Heart left ventricle (tissue), 16 donors: ENCODE measurements at regions not wholly inside any gene's neighbourhood (a gene's known extent, or its start where the extent isn't known, plus 50 kb on each side); places are given as distances from the start of the nearest gene placed in this dataset.

ENCODE experiments used
- ATAC-seq, 4 donors: fragments of 200-7000 bp; cut with Tn5 transposase; one replicate each; pipeline ENCODE4 v1.9.1; 2020 to 2022; ENCODE audit warnings: moderate library complexity in 4 of 4, mild to moderate bottlenecking in 3 of 4, moderate number of reproducible peaks in 1 of 4
- DNase-seq, 5 donors: peaks; one replicate each; pipeline ENCODE4 v3.0.0-alpha.2; 2020
- H3K27ac ChIP-seq, 12 donors: fragments of 200-600 bp; sonication (generic) in 4 of 12; one replicate each; pipeline versions ENCODE4 v1.5.0 to v1.8.0; 2016 to 2022; ENCODE audit warnings: mild to moderate bottlenecking in 2 of 12
- H3K27me3 ChIP-seq, 9 donors: fragments of 200-600 bp; sonication (generic) in 2 of 9; one replicate each; pipeline versions ENCODE4 v1.5.1 to v1.8.0; 2016 to 2022; ENCODE audit warnings: mild to moderate bottlenecking in 3 of 9
- H3K36me3 ChIP-seq, 9 donors: fragments of 200-600 bp; sonication (generic) in 2 of 9; one replicate each; pipeline versions ENCODE4 v1.5.0 to v1.8.0; 2018 to 2022; ENCODE audit warnings: mild to moderate bottlenecking in 2 of 9
- H3K4me1 ChIP-seq, 12 donors: fragments of 200-600 bp; sonication (generic) in 4 of 12; one replicate each; pipeline versions ENCODE4 v1.5.0 to v1.8.0; 2016 to 2022; ENCODE audit warnings: mild to moderate bottlenecking in 3 of 12
- H3K4me3 ChIP-seq, 12 donors: fragments of 200-600 bp; sonication (generic) in 4 of 12; one replicate each; pipeline versions ENCODE4 v1.5.0 to v1.8.0; 2017 to 2022; ENCODE audit warnings: mild to moderate bottlenecking in 9 of 12, moderate library complexity in 4 of 12
- H3K9me3 ChIP-seq, 12 donors: fragments of 200-600 bp; sonication (generic) in 4 of 12; one replicate each; pipeline versions ENCODE4 v1.5.0 to v1.8.0; 2016 to 2022; ENCODE audit warnings: mild to moderate bottlenecking in 1 of 12
- CTCF ChIP-seq, 12 donors: fragments of 200-600 bp; sonication (generic) in 4 of 12; IDR thresholded peaks; one replicate each; pipeline versions ENCODE4 v1.5.0 to v1.8.0; 2018 to 2022; ENCODE audit warnings: antibody characterized with exemption in 12 of 12, mild to moderate bottlenecking in 5 of 12
- POLR2A ChIP-seq, 2 donors: fragments of 450-650 bp; IDR thresholded peaks; one replicate each; pipeline ENCODE4 v1.6.1; 2017; ENCODE audit warnings: antibody characterized with exemption in 2 of 2, mild to moderate bottlenecking in 2 of 2, moderate library complexity in 2 of 2
- WGBS, 4 donors: extraction: QIAGEN DNeasy Blood & Tissue Kit in 2 of 4; methylation state at CpG; one replicate each; pipeline versions ENCODE4 v1.1.5 to v1.1.7; 2013 to 2018; 5-methylcytosine and 5-hydroxymethylcytosine counted together
- intact Hi-C, 10 donors: fragments of 100-400 bp; cut with DNase I; formaldehyde crosslinking; loops; one replicate each; pipeline versions ENCODE4 v1.11.1 to v1.14.2; 2022
- donor health status: ischemic (EF 13 %, LVEDD 7.1; RV severe dilation, severe dysfunction).
- donor health status: healthy with polysubstance abuse.
- donor health status: DM: no; HTN: yes; CAD: no.
- donor health status: DM: no; HTN: no; CAD: no.
- donor health status: ischemic (EF 25% LVEDD 6.9; RV normal size, moderate dysfunction).
- donor health status: ischemic (EF 25% LVEDD 5.7; RV mildly dilated, moderate dysfunction).
- donor health status: healthy.
- donor health status: DM: yes; HTN: yes; CAD: no.
- donor health status: ischemic (EF 35%, LVEDD 5.7; RV mildly dilated, moderate dysfunction).
- donor health status: nonischemic (EF 11% LVEDD 7.7; RV severe dilation, severe dysfunction).
- donor health status: DM: yes; HTN: yes; CAD: no.
- donor health status: PGD.
- donor health status: ischemic (EF 29% LVEDD 5.4; RV normal size, mild dysfunction).
- donor health status: nonischemic (EF 23%, LVEDD 6.1; RV moderate dilation, normal function).

- no peak for TF ChIP-seq POLR2A (IDR thresholded peaks at IDR 0.05)
- TF ChIP-seq CTCF (IDR thresholded peaks at IDR 0.05) = no peak
- Histone ChIP-seq H3K4me1 (peaks cover 0 to 19% (median 0%) of the 10 kb centered on the region in 12 donors), H3K27me3 (no peaks in the 10 kb centered on the region), H3K4me3 (no peak overlapping the region), H3K9me3 (peaks cover 0 to 7% (median 0%) of the 10 kb centered on the region in 12 donors), H3K36me3 (no peaks in the 10 kb centered on the region), H3K27ac (peak overlapping the region in 1 of 12 donors; percentile 68)
- WGBS, 4 donors = 86 to 95% (median 90%) methylated on average over 4 of the region's 4 CpGs
- intact Hi-C loops = no loop called here
- DNase-seq (no peak), ATAC-seq (peak in 1 of 4 donors; percentile 60)
Observed at GRCh38 chr6:163756079-163756478, 341.6 kb downstream of the QKI start.

GRCh38 chr6:163754866-163755265, 340.3 kb downstream of the QKI start:
- DNase-seq (no peak), ATAC-seq (peak in 1 of 4 donors; percentile 21)
- Histone ChIP-seq H3K4me1 (peaks cover 0 to 19% (median 0%) of the 10 kb centered on the region in 12 donors), H3K36me3 (no peaks in the 10 kb centered on the region), H3K27me3 (no peaks in the 10 kb centered on the region), H3K4me3 (no peak overlapping the region), H3K27ac (no peak overlapping the region), H3K9me3 (peaks cover 0 to 7% (median 0%) of the 10 kb centered on the region in 12 donors)
- 62 to 80% (median 68%) methylated on average over 5 of the region's 5 CpGs for WGBS, 4 donors
- intact Hi-C loops = no loop called here
- TF ChIP-seq CTCF (IDR thresholded peaks at IDR 0.05) (no peak), POLR2A (IDR thresholded peaks at IDR 0.05) (no peak)

- no peak for ATAC-seq
- H3K4me1 ChIP-seq = peaks cover 0 to 23% (median 6%) of the 10 kb centered on the region in 12 donors
- peaks cover 0 to 7% (median 0%) of the 10 kb centered on the region in 12 donors for H3K9me3 ChIP-seq
- no peak overlapping the region for H3K4me3 ChIP-seq
- no peaks in the 10 kb centered on the region for H3K27me3 ChIP-seq
- WGBS, 4 donors = 92 to 100% (median 95%) methylated on average over 2 of the region's 2 CpGs
- no peaks in the 10 kb centered on the region for H3K36me3 ChIP-seq
- H3K27ac ChIP-seq = no peak overlapping the region
- no peak for DNase-seq
- TF ChIP-seq POLR2A (IDR thresholded peaks at IDR 0.05) = no peak
- TF ChIP-seq CTCF (IDR thresholded peaks at IDR 0.05) = no peak
- intact Hi-C loops = no loop called here
Observed at GRCh38 chr6:163753430-163753829, 338.9 kb downstream of the QKI start.

- H3K9me3 ChIP-seq = peaks cover 0 to 7% (median 0%) of the 10 kb centered on the region in 12 donors
- H3K36me3 ChIP-seq = no peaks in the 10 kb centered on the region
- TF ChIP-seq CTCF (IDR thresholded peaks at IDR 0.05) (no peak), POLR2A (IDR thresholded peaks at IDR 0.05) (no peak)
- no peak overlapping the region for H3K4me3 ChIP-seq
- DNase-seq (no peak), ATAC-seq (no peak)
- no peaks in the 10 kb centered on the region for H3K27me3 ChIP-seq
- H3K27ac ChIP-seq = no peak overlapping the region
- WGBS, 4 donors = 94 to 97% (median 96%) methylated on average over 13 of the region's 13 CpGs
- peaks cover 0 to 23% (median 8%) of the 10 kb centered on the region in 12 donors for H3K4me1 ChIP-seq
- intact Hi-C loops = no loop called here
Observed at GRCh38 chr6:163752446-163752845, 337.9 kb downstream of the QKI start.
